ENCODE measurements at regions not wholly inside any gene's neighbourhood (a gene's known extent, or its start where the extent isn't known, plus 50 kb on each side); places are given as distances from the start of the nearest gene placed in this dataset.

- 73 to 77% methylated on average over 5 of the region's 5 CpGs for WGBS, 2 donors
Observed at GRCh38 chr12:111038941-111039340, 118.6 kb upstream of the MYL2 start.

GRCh38 chr12:111038077-111038476, 117.7 kb upstream of the MYL2 start:
- DNase-seq, result no peak
- Histone ChIP-seq H3K27me3 (peaks cover 26 to 65% (median 45%) of the 10 kb centered on the region in 3 donors), H3K4me1 (peaks cover 0 to 36% (median 21%) of the 10 kb centered on the region in 4 donors), H3K36me3 (no peaks in the 10 kb centered on the region), H3K4me3 (no peak overlapping the region), H3K9me3 (no peaks in the 10 kb centered on the region), H3K27ac (no peak overlapping the region)
- no peak for TF ChIP-seq POLR2AphosphoS5 (IDR thresholded peaks at IDR 0.05)
- no peak for TF ChIP-seq POLR2A (IDR thresholded peaks at IDR 0.05)
- TF ChIP-seq CTCF (IDR thresholded peaks at IDR 0.05), result no peak
- no peak for TF ChIP-seq EP300 (IDR thresholded peaks at IDR 0.05)
- intact Hi-C loops (cut with DNase I), result no loop called here
- 86 to 88% methylated on average over 6 of the region's 6 CpGs for WGBS, 2 donors

More at GRCh38 chr12:111038941-111039340, 118.6 kb upstream of the MYL2 start:
- H3K9me3 ChIP-seq, result no peaks in the 10 kb centered on the region
- H3K36me3 ChIP-seq, result no peaks in the 10 kb centered on the region
- H3K4me1 ChIP-seq, result peaks cover 0 to 29% (median 15%) of the 10 kb centered on the region in 4 donors
- TF ChIP-seq EP300 (IDR thresholded peaks at IDR 0.05) (no peak), POLR2AphosphoS5 (IDR thresholded peaks at IDR 0.05) (no peak), POLR2A (IDR thresholded peaks at IDR 0.05) (no peak), CTCF (IDR thresholded peaks at IDR 0.05) (no peak)
- intact Hi-C loops (cut with DNase I), result no loop called here
- no peak overlapping the region for H3K27ac ChIP-seq
- H3K27me3 ChIP-seq, result peaks cover 20 to 57% (median 38%) of the 10 kb centered on the region in 3 donors
- DNase-seq, result no peak
- no peak overlapping the region for H3K4me3 ChIP-seq

- no peaks in the 10 kb centered on the region for H3K36me3 ChIP-seq
- DNase-seq, result no peak
- peaks cover 0 to 38% (median 23%) of the 10 kb centered on the region in 4 donors for H3K4me1 ChIP-seq
- intact Hi-C loops (cut with DNase I), result no loop called here
- H3K27ac ChIP-seq, result no peak overlapping the region
- H3K27me3 ChIP-seq, result peaks cover 33 to 75% (median 55%) of the 10 kb centered on the region in 3 donors
- no peak overlapping the region for H3K4me3 ChIP-seq
- 42 to 55% methylated on average over 23 of the region's 23 CpGs for WGBS, 2 donors
- no peaks in the 10 kb centered on the region for H3K9me3 ChIP-seq
- TF ChIP-seq CTCF (IDR thresholded peaks at IDR 0.05) (no peak), POLR2AphosphoS5 (IDR thresholded peaks at IDR 0.05) (no peak), EP300 (IDR thresholded peaks at IDR 0.05) (no peak), POLR2A (IDR thresholded peaks at IDR 0.05) (no peak)
Observed at GRCh38 chr12:111037047-111037446, 116.7 kb upstream of the MYL2 start.

- intact Hi-C loops (cut with DNase I), result no loop called here
- Histone ChIP-seq H3K9me3 (no peaks in the 10 kb centered on the region), H3K27me3 (peaks cover 33 to 84% (median 57%) of the 10 kb centered on the region in 3 donors), H3K4me1 (peaks cover 0 to 38% (median 23%) of the 10 kb centered on the region in 4 donors), H3K4me3 (peak overlapping the region in 1 of 4 donors; percentile 23), H3K27ac (no peak overlapping the region), H3K36me3 (no peaks in the 10 kb centered on the region)
- DNase-seq, result no peak
- WGBS, 2 donors, result 2 to 7% methylated on average over 36 of the region's 36 CpGs
- TF ChIP-seq POLR2AphosphoS5 (IDR thresholded peaks at IDR 0.05), result no peak
- TF ChIP-seq POLR2A (IDR thresholded peaks at IDR 0.05), result no peak
Observed at GRCh38 chr12:111035578-111036301, 115.4 kb upstream of the MYL2 start.

DNA sequence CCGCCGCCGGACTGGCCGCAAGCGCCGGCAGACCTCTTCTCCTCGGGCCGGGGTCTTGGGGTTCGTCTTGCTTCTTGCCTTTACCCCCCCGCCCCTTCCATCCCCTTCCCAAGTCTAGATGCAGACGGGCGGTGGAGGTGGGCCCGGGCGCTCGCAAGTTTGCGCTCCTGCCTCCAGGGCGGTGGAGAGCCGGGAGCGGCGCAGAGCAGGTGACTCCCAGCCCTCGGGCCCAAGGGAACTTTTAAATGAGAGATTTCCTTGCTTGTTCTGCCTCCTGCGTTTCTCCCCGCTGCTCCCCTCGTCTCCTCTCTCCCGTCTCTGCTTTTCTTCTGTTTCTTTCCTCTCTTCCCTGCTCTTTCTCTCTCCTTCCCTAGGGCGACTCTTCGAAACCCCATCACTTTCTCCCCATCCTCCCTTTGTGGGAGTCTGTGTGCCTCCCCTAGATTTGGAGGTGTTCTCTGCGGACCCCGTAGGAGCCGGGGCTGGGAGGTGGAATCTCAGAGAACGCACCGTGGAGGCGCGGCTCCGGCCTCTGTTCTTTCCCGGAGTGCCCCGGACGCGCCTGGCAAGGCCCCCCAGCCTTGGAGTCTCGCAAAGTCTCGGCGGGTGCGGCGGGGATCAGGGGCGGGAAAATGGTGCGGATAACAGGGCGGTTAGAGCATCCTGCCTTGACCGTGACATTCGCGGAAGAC, 114.7 kb upstream of the MYL2 start:
- Histone ChIP-seq H3K27ac (no peak overlapping the region), H3K4me1 (peaks cover 0 to 38% (median 23%) of the 10 kb centered on the region in 4 donors), H3K27me3 (peaks cover 33 to 90% (median 58%) of the 10 kb centered on the region in 3 donors), H3K36me3 (no peaks in the 10 kb centered on the region), H3K4me3 (peak overlapping the region in 2 of 4 donors; percentile 23 to 36), H3K9me3 (no peaks in the 10 kb centered on the region)
- intact Hi-C loops (cut with DNase I), result no loop called here
- TF ChIP-seq POLR2A (IDR thresholded peaks at IDR 0.05), result no peak
- TF ChIP-seq POLR2AphosphoS5 (IDR thresholded peaks at IDR 0.05), result no peak
- no peak for TF ChIP-seq CTCF (IDR thresholded peaks at IDR 0.05)
- no peak for TF ChIP-seq EP300 (IDR thresholded peaks at IDR 0.05)
- 2 to 9% methylated on average over 50 of the region's 50 CpGs for WGBS, 2 donors
- no peak for DNase-seq

Data from sigmoid colon (tissue), 6 donors.